T-helper 1 cell treated with Interleukin-12 subunit alpha and Interleukin-12 subunit beta and Interleukin-4 antibody, amounts not matched to agents 30 μg/mL and 1 μg/mL, for 36 hours (primary cell): ENCODE measurements at regions not wholly inside any gene's neighbourhood (a gene's known extent, or its start where the extent isn't known, plus 50 kb on each side); places are given as distances from the start of the nearest gene placed in this dataset.
A peak's percentile ranks its signal among the peaks of the same experiment; 100 is the strongest.

ENCODE experiments used
- H3K27ac Mint-ChIP-seq: one replicate; pipeline ENCODE4 v1.8.0; 2021; ENCODE audit warnings: mild to moderate bottlenecking, mixed read lengths
- H3K27me3 Mint-ChIP-seq: one replicate; pipeline ENCODE4 v1.8.0; 2021; ENCODE audit warnings: low read depth, mixed read lengths
- H3K36me3 Mint-ChIP-seq: one replicate; pipeline ENCODE4 v1.8.0; 2021; ENCODE audit warnings: low read depth, mixed read lengths
- H3K4me1 Mint-ChIP-seq: one replicate; pipeline ENCODE4 v1.8.0; 2021; ENCODE audit warnings: low read depth, mixed read lengths
- H3K4me3 Mint-ChIP-seq: one replicate; pipeline ENCODE4 v1.8.0; 2021; ENCODE audit warnings: mild to moderate bottlenecking, moderate library complexity, mixed read lengths
- H3K9me3 Mint-ChIP-seq: one replicate; pipeline ENCODE4 v1.8.0; 2021; ENCODE audit warnings: mixed read lengths

- H3K27ac Mint-ChIP-seq, result no peak overlapping the region
- peaks cover 12% of the 10 kb centered on the region for H3K9me3 Mint-ChIP-seq
- no peak overlapping the region for H3K4me3 Mint-ChIP-seq
- peaks cover 2% of the 10 kb centered on the region for H3K4me1 Mint-ChIP-seq
- peaks cover 2% of the 10 kb centered on the region for H3K36me3 Mint-ChIP-seq
- H3K27me3 Mint-ChIP-seq, result peaks cover 64% of the 10 kb centered on the region
These were observed 58.0 kb upstream of the PREP start for GRCh38 chr6:105460860-105461259.

GRCh38 chr6:105459864-105460263, 57.0 kb upstream of the PREP start:
- peaks cover 2% of the 10 kb centered on the region for H3K4me1 Mint-ChIP-seq
- H3K27ac Mint-ChIP-seq, result no peak overlapping the region
- peaks cover 5% of the 10 kb centered on the region for H3K9me3 Mint-ChIP-seq
- H3K27me3 Mint-ChIP-seq, result peaks cover 60% of the 10 kb centered on the region
- no peak overlapping the region for H3K4me3 Mint-ChIP-seq
- H3K36me3 Mint-ChIP-seq, result no peaks in the 10 kb centered on the region

- peaks cover 3% of the 10 kb centered on the region for H3K4me1 Mint-ChIP-seq
- H3K27ac Mint-ChIP-seq, result no peak overlapping the region
- H3K27me3 Mint-ChIP-seq, result peaks cover 58% of the 10 kb centered on the region
- H3K36me3 Mint-ChIP-seq, result peaks cover 2% of the 10 kb centered on the region
- peak overlapping the region; percentile 8 for H3K4me3 Mint-ChIP-seq
- H3K9me3 Mint-ChIP-seq, result peaks cover 3% of the 10 kb centered on the region
These were observed 56.2 kb upstream of the PREP start for GRCh38 chr6:105459049-105459448.

- Mint-ChIP-seq H3K36me3 (peaks cover 2% of the 10 kb centered on the region), H3K27ac (no peak overlapping the region), H3K27me3 (peaks cover 58% of the 10 kb centered on the region), H3K4me3 (no peak overlapping the region), H3K4me1 (peaks cover 5% of the 10 kb centered on the region), H3K9me3 (peaks cover 3% of the 10 kb centered on the region)
These were observed 55.7 kb upstream of the PREP start for GRCh38 chr6:105458551-105458950.

GRCh38 chr6:105458084-105458483, 55.2 kb upstream of the PREP start:
- H3K4me3 Mint-ChIP-seq, result no peak overlapping the region
- H3K27ac Mint-ChIP-seq, result no peak overlapping the region

GRCh38 chr6:105453968-105454367, 51.1 kb upstream of the PREP start:
- Mint-ChIP-seq H3K36me3 (peaks cover 2% of the 10 kb centered on the region), H3K9me3 (peaks cover 3% of the 10 kb centered on the region), H3K27me3 (peaks cover 34% of the 10 kb centered on the region), H3K27ac (no peak overlapping the region), H3K4me1 (peaks cover 13% of the 10 kb centered on the region), H3K4me3 (no peak overlapping the region)

More at GRCh38 chr6:105458084-105458483, 55.2 kb upstream of the PREP start:
- H3K27me3 Mint-ChIP-seq, result peaks cover 58% of the 10 kb centered on the region
- H3K4me1 Mint-ChIP-seq, result peaks cover 10% of the 10 kb centered on the region
- H3K36me3 Mint-ChIP-seq, result peaks cover 2% of the 10 kb centered on the region
- peaks cover 3% of the 10 kb centered on the region for H3K9me3 Mint-ChIP-seq

- Mint-ChIP-seq H3K4me1 (peaks cover 13% of the 10 kb centered on the region), H3K27me3 (peaks cover 26% of the 10 kb centered on the region), H3K36me3 (peaks cover 2% of the 10 kb centered on the region), H3K9me3 (peaks cover 3% of the 10 kb centered on the region), H3K27ac (peak overlapping the region; percentile 32), H3K4me3 (no peak overlapping the region)
These were observed 50.3 kb upstream of the PREP start for GRCh38 chr6:105452924-105453756.
